ENCODE measurements at regions not wholly inside any gene's neighbourhood (a gene's known extent, or its start where the extent isn't known, plus 50 kb on each side); places are given as distances from the start of the nearest gene placed in this dataset.

DNA sequence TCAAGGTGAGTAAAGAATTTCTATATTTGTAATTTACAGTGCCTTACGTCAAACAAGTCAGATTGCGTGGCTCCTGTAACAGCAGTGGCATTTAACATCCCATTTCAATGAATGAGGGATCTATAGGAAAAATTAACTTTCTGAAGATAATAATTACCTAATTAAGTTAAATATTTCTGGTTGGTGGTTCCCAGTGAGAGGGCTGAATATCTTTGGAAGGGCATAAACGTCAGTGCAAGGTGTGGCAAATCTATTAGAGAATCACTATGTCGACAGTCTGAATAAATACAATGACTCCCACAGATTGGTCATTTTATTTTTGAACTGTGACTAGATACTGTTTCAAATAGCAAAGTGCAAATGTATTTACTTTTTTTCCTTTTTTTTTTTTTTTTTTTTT is 80.0 kb downstream of the S1PR1 start:
- no peak for DNase-seq (ENCODE audit: low read depth in 2 of 2)

DNA sequence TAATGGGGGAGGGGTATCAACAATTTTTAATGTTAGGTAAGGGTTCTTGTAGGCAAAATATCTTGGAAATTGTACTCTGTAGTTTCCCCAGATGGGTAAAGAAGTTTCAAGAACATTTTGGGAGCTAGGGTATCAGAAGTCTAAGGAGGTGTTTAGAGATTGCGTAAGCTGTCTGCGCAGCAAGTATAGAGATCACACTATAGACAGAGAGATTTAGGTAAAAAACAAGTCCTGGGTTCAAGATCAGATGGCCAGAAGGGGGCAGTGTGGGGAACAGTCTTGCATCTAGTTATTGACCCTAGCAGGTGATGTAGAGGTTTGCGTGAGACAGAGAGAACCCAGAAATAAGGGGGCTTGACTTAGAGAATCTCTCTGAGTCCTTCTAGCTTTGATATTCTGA is 80.8 kb downstream of the S1PR1 start:
- DNase-seq (ENCODE audit: low read depth in 2 of 2): no peak

DNA sequence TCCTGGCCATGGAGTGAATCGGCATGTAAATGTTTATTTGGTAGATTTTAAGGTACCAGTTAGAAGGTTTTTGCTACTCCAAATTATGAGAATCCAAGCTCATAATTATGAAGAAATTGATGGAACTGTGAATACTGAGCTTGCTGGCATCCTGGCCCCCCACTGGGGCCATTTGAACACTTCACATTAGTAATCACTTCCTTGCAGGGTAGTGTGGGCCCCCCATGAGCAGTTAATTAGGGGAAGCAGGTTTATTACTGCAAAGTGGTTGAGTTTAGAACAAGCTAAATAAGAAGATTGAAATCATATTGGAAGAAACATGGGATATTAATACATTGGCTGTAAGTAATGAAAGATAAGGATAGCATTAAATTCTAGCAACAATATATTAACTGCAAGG is 86.7 kb downstream of the S1PR1 start:
- DNase-seq (ENCODE audit: low read depth in 2 of 2): no peak

DNA sequence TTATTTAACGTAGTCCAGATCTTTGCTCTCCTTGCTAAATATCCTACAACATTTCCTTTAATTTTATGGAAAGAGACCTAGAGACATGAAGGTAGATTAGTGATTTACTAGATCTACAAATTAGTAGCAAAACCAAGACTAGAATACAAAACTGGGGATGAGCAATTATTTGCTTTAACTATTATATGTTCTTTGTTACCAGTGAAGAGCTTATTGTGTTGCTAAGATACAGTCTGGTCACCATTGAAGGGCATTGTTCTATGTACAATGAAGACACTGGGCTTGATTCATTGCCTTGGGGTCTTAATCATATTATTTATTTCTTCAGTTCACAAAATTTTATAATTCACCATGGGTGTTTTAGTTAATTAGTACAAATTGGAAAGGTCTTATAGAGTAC is 88.3 kb downstream of the S1PR1 start:
- DNase-seq (ENCODE audit: low read depth in 2 of 2): no peak

DNA sequence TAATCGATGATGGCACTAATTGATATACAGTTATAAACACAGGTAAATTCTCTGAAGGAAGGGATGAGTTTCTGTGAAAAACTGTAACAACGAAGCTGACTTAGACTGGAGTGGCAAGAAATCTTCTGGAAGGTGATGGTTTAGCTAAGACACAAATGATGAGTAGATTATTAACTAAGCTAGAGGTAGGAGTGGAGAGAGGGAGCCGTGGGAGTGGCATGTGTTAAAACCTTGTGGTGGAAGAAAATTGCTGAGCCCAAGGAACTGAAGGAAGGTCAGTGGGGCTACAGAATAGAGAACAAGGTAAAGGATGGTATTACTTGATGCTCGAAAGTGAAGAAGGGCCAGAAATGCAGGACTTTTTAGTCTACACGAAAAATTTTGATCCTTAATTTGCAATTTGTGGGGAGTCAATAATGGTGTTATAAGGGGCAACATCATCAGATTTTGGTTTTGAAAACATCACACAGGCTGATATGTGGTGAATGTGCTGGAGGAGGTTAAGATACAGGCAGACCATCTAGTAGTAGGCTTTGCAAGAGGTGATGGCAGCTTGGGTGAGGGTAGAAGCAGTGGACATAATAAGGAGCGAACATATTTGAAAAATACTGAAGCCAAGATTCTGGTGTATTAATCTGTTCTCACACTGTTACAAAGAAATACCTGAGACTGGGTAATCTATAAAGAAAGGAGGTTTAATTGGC is 93.8 kb downstream of the S1PR1 start:
- DNase-seq (ENCODE audit: low read depth in 2 of 2): no peak

DNA sequence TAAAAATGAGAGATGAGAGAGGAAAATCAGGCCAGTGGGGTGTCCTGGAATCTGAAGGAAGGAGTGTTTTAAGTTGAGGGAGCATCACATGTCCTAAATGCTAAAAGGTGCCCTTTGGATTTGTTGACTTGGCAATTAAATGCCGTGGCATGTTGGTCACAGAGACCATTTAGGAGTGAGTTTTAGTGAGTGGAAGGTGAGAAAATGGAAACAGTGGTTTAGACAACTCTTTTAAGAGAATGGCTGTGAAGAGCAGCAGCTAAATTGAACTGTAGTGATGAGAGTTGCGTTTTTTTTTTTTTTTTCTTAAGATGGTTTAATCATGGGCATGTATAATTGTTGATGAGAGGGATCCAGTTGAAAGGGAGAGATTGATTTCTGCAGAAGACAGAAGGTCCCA is 95.0 kb downstream of the S1PR1 start:
- no peak for DNase-seq (ENCODE audit: low read depth in 2 of 2)

DNA sequence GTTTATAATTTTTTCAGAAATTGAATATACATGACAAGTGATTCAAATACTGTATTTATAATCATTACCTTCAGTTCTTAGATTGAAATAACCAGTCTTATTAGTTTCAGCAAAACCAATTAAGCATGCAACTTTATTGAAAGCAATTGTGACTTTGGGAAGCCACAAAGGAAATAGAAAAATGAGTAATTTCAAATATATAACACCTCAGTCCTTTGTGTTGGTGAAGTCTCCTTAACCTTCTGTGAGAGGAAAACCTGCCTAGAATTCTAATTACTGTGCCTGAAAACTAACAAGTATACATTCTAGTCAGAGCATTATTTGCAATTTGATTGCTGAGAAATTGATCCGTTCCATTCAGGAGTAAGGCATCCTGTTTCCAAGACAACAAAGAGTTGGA is 95.8 kb downstream of the S1PR1 start:
- DNase-seq (ENCODE audit: low read depth in 2 of 2): no peak

DNA sequence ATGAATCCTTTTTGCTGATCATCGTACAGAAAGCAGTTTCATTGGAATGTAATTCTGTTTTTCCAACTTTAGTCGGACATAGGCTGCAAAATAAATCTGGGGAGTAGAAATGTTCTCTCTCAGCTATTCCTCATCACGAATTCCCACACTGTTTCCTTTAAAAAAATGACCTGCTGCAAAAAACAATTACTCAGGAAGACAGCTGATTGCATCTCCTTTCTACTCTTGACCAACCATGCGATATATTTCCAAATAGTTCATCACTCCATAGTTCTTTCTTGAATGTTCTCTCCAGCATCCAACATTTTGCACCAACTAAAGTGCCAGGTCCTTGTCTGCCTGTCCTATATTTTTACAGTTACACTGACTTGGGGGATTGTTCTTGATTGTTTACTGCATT is 96.4 kb downstream of the S1PR1 start:
- no peak for DNase-seq (ENCODE audit: low read depth in 2 of 2)

DNA sequence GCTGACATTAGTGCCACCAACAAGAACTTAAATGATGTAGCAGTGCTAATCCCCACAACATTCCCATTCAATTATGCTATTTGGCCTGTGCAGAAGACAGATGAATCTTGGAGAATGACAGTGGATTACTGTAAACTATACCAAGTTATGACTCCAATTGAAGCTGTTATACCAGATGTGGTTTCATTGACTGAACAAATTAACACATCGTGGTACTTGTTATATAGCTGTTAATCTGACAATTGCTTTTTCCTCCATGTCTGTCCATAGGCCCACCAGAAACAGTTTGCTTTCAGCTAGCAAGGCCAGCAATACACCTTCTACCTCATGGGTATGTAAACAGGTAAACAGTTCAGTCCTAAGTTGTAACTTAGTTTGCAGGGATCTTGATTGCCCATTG is 101.1 kb downstream of the S1PR1 start:
- no peak for DNase-seq (ENCODE audit: low read depth in 2 of 2)

DNA sequence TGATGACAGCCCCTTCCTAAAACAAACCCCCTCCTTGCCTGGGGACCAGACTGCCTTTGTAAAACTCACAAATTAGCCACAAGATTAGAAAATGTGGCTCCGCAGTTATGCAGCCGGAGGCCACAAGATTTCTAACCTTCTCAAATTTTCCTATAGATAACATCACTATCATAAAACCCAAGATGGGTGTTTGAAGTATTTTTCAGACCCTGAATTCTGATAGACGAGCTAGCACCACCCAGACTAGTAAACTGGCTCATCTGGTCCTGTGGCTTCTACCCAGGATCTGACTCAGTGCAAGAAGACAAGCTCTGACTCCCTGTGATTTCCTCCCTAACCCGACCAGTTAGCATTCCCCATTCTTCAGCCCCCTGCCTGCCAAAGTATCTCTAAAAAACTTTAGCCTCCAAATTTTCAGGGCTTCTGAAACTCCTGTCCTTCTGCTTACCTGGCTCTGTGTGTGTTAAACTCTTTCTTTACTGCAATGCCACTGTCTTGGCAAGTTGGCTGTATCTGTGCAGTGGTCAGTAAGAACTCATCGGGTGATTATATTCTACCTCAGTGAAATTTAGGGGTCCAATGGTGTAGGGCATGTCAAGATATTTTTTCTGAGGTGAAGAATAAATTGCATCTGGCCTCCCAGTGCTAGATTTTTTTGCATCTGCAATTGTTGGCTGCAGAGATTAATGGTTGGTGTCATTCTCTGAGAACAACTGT is 102.1 kb downstream of the S1PR1 start:
- DNase-seq (ENCODE audit: low read depth in 2 of 2): no peak

DNA sequence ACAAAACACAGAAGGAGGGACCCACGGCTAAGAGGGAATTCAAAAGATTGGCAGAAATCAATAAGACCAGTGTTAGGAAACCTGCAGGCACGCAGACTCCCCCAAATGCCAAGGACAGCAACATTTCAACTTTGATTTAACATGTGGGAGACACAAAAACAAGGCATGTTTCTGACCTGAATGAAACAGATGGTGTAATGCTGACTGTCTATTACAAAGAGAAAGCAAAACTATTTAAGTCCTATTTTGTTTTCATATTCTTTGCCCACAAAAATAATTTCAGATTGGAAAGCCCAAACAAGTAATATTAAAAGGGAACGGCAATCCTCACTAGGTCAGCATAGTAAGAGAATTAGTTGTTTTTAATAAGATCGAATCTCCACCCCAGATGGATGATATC is 107.9 kb downstream of the S1PR1 start:
- DNase-seq (ENCODE audit: low read depth in 2 of 2): no peak

DNA sequence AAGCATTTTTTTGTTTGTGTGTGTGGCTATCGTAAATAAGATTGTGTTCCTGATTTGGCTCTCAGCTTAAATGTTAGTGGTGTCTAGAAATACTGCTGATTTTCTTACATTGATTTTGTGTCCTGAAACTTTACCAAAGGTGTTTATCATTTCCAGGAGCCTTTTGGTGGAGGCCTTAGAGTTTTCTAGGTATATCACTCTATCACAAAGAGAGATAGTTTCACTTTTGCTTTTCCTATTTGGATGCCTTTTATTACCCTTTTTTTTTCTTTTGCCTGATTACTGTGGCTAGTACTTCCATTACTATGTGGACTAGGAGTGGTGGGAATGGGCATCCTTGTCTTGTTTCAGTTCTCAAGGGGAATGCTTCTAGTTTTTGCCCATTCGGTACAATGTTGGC is 109.6 kb downstream of the S1PR1 start:
- DNase-seq (ENCODE audit: low read depth in 2 of 2): no peak

DNA sequence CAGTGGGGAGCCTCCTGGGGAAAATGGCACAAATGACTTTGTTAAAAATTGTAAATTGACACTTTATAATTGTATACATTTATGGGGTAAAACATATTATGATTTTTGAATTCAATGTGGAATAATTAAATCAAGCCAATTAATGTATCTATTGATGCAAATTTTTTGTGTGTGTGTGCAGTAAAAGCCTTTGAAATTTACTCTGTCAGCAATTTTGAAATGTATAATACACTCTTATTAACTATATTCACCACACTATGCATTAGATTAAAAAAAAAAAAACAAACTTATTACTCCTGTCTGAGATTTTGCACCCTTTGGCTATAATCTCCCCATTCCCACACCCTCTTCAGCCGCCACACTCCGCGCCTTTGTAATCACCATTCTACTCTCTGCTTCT is 119.2 kb downstream of the S1PR1 start:
- no peak for DNase-seq (ENCODE audit: low read depth in 2 of 2)

DNA sequence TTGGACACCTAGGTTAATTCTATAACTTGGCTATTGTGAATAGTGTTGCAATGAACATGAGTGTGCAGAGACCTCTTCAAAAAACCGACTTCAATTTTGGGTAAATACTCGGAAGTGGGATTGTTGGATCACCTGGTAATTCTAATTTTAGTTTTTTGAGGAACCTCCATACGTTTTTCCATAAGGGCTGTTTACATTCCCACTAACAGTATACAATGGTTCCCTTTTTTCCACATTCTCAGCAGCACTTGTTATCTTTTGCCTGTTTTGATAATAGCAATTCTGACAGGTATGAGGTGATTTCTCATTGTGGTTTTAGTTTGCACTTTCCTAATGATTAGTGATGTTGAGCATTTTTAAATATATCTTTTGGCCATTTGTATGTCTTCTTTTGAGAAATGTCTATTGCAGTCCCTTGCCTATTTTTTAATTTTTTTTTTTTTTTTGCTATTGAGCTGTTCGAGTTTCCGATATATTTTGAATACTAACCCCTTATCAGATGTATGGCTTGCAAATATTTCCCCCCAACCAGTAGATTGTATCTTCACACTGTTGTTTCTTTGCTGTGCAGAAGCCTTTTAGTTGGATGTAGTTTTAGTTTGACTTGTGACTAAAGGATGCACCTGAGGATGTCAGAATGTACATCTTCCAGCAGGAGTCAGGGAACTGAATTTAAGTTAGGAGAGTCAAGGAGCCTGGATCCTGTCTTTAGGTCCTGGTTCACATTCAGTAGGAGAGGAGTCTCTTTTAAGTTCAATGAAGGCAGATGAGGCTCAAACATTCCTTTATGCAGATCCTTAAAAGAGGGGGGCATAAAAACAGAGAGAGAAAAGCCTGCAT is 120.0 kb downstream of the S1PR1 start:
- DNase-seq (ENCODE audit: low read depth in 2 of 2): no peak

DNA sequence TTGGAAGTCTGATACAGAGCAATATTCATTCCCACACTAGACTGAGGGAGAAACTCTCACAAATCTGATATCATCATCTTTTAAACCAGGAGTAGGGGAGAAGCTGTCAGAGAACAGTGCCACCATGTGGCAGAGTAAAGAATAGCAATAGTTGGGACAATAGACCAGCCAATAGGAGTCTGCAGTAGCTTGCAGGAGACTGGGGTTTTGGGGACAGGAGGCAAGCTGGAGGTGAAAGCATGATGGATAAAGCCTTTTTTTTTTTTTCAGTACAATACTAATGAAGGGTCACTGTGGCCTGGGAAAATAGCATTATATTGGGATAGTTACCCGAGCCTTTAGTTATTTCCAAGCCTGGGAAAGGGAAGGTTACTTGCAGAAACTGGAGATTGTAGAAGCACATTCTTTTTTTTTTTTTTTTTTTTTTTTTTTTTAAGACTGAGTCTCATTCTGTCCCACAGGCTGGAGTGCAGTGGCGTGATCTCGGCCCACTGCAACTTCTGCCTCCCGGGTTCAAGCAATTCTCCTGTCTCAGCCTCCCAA is 120.7 kb downstream of the S1PR1 start:
- peak; percentile 69 to 80 for DNase-seq (ENCODE audit: low read depth in 2 of 2)

DNA sequence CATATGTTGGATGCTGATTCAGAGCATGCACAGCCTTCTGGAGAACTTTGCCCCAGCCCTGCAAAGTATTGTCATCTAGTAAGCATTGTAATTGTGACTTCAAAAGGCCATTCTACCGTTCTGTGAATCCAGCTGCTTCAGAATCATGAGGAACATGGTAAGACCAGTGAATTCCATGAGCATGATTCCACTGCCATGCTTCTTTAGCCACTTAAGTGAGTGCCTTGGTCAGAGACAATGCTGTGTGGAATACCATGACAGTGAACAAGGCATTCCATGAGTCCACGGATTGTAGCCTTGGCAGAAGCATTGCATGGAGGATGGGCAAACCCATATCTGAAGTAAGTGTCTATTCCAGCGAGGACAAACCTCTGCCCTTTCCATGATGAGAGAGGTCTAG is 123.7 kb downstream of the S1PR1 start:
- no peak for DNase-seq (ENCODE audit: low read depth in 2 of 2)

DNA sequence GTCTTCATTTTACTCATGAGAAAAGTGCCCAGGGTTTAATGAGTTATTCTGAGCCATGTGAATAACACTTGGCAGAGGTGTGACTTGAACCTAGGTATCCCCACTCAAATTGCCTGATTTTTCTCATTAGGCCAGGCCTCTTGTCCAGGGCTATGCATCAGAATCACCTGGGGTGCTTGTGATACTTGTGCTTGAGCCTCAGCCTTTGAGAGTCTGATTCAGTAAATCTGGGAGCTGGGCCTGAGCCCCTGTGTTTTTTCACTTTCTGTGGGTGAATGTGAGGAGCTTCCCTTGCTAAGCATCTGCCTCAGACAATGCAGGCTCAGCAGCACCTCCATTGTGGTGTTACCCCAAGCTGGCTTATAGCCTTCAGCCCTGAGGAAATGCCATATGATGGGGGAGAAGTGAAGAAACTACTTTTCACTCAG is 127.1 kb downstream of the S1PR1 start:
- no peak for DNase-seq (ENCODE audit: low read depth in 2 of 2)

DNA sequence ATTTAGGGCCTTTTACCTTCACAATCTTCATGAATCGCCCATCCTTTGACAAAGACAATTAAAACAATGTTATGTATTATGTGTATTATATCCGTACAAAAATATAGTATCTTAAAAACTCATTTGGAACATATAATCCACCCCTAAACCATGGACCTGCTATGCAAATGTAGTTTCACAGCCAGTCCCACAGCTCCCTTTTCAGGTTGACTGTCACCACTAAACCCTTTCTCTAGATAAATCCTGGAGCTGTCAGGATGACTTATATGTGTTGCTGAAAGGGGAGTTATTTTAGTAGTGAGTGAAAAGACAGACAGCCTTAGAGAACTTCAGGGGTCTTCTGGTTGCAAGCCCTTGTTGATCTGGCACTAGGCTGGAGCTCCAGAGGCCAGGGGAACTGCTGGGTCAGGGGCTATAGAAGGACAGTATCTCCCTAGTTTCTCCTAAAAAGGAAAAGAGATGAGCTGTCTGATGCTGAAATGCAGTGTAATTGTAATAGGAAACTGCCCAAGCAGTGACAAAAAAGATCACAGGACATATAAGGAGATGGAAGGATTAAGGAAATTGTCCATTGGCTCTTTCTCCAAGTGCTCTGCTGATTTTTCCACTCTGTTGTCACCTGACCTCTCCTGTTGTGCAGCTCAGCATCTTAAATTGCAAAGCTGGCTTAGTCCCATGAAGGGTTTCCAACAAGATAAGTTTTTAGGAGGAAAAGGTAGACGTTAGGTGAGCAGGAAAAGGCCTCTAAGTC is 127.7 kb downstream of the S1PR1 start:
- no peak for DNase-seq (ENCODE audit: low read depth in 2 of 2)

DNA sequence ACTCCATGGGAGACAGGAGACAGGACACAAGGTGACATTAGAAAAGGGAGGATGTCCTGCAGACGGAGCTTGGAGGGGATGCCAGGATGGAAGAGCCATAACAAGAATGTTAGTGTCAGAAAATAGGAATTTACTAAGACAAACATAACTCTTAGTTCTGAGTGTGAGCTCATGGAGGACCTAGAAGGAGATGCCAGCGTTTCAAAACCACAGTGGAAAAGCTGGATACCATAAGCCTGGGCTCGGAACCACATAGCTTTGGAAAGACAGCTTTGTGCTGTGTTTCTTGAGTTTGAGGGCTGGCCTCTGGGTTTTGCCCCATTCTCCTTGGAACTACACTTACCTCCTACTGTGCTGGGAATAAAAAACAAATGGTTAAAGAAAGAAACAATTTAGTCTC is 128.4 kb downstream of the S1PR1 start:
- no peak for DNase-seq (ENCODE audit: low read depth in 2 of 2)

DNA sequence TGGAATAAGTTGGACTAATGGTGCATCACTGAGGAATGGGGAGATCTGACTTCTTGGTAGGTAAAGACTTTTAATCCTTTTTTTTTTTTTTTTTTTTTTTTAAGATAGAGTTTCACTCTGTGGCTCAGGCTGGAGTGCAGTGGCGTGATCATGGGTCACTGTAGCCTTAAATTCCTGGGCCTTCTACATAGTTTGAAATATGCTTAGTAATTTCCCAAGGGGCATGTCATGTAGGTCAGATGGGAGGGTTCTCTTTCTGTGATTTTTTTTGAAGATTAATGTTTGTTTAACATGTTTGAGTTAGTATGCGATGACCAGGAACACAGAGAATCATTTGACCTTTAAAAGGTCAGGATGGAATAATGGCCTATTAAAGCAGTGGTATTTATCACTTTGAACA is 129.1 kb downstream of the S1PR1 start:
- no peak for DNase-seq (ENCODE audit: low read depth in 2 of 2)

DNA sequence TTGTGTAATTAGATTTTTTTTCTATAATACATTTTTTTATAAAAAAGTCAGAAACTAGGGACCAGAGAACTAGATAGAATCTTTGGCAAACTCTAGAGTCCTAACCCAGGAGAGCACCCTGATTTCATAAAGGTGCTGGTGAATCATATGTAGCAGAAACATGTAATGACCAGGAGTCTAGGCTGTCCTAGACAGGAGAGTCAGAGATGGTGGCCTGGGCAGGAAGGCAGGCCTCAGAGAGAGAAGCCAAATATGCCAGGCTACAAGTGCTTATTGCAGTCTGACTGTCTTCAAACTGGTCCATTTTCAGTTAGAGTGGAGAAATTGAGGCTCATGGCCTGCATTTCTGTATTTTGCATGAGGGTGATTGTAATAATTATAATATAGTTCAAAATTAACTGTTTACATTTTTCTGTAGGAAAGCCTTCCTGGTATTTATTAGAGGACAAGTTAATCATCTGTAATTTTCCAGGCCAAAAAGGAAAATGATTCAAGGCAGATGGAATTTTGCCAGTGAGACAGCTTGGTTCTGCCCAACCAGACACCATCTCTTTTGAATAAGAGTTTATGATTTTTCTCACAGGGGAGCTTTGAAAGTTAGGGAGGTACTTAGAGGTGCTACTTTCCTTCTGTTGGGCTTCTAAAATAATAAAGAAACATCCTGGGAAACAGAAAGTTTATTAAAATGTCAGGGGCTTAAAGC is 129.8 kb downstream of the S1PR1 start:
- DNase-seq (ENCODE audit: low read depth in 2 of 2): peak; percentile 18 to 83

All from dermis microvascular lymphatic vessel endothelial cell (primary cell).